GM12878 (cell line): ENCODE measurements at regions not wholly inside any gene's neighbourhood (a gene's known extent, or its start where the extent isn't known, plus 50 kb on each side); places are given as distances from the start of the nearest gene placed in this dataset.

Source experiments
- ATAC-seq: fragments of 200-7000 bp; cut with Tn5 transposase; 3 replicates; pipeline ENCODE4 v1.9.1; 2020; ENCODE audit warnings: mild to moderate bottlenecking, moderate library complexity
- BruUV-seq: library from RNA; stranded (reverse); fragments of 400-500 nt; replicated peaks from 2 replicates; lab custom pipeline; 2021; lab: Mats Ljungman, UMichigan
- CTCF ChIA-PET: fragments of 300-600 bp; sonication (Branson Sonifier 250); formaldehyde crosslinking; extraction: SDS; loops from one replicate; lab custom pipeline; 2021; ENCODE audit warnings: inconsistent platforms; lab: Yijun Ruan, JAX
- POLR2A ChIA-PET: fragments of 350-600 bp; formaldehyde crosslinking; extraction: SDS; loops from one replicate; lab custom pipeline; 2021; ENCODE audit warnings: inconsistent platforms; lab: Charles Lee
- RAD21 ChIA-PET: fragments of 300-600 bp; sonication (Branson Sonifier 250); formaldehyde crosslinking; loops from one replicate; lab custom pipeline; 2023; ENCODE audit warnings: antibody characterized with exemption; ENCODE audit not compliant: unreplicated experiment; lab: Charles Lee
- SMC1A ChIA-PET: fragments of 300-600 bp; sonication (Branson Sonifier 250); formaldehyde crosslinking; loops from one replicate; lab custom pipeline; 2023; ENCODE audit not compliant: unreplicated experiment, uncharacterized antibody; lab: Charles Lee
- DNase-seq: peaks from one replicate; pipeline ENCODE4 v3.0.0-alpha.2; 2011; ENCODE audit warnings: low read depth, low spot score
- FAIRE-seq: peaks from 3 replicates; lab custom pipeline; 2011; peaks lifted over from hg19 to GRCh38; lab: Jason Lieb, UNC
- H2AFZ ChIP-seq: 2 replicates; pipeline ENCODE4 v1.6.0; 2011; ENCODE audit warnings: low read depth, low read length, control low read depth; ENCODE audit not compliant: control insufficient read depth
- H3K27ac ChIP-seq: 2 replicates; pipeline ENCODE4 v1.5.1; 2011; ENCODE audit warnings: control low read depth; ENCODE audit not compliant: control insufficient read depth, insufficient read depth
- H3K27me3 ChIP-seq, 2 experiments: replicated peaks in 1 of 2; 2 replicates each; pipeline versions ENCODE4 v1.6.0 to v1.6.1; 2011; ENCODE audit warnings: low read length in 1 of 2; ENCODE audit not compliant: control insufficient read depth in 2 of 2, insufficient read depth in 2 of 2
- H3K36me3 ChIP-seq, 2 experiments: 2 replicates each; pipeline ENCODE4 v1.5.1; 2011; ENCODE audit warnings: low read length in 1 of 2; ENCODE audit not compliant: control insufficient read depth in 2 of 2, insufficient read depth in 2 of 2
- H3K4me1 ChIP-seq: 2 replicates; pipeline ENCODE4 v1.6.1; 2011; ENCODE audit warnings: mild to moderate bottlenecking, low read length, moderate library complexity, mixed read lengths; ENCODE audit not compliant: control insufficient read depth, insufficient read depth
- H3K4me2 ChIP-seq: 2 replicates; pipeline ENCODE4 v1.6.0; 2011; ENCODE audit warnings: control low read depth; ENCODE audit not compliant: control insufficient read depth, insufficient read depth
- H3K4me3 ChIP-seq: fragments of 200-600 bp; sonication (generic); 2 replicates; pipeline ENCODE4 v1.5.1; 2016
- H3K79me2 ChIP-seq: 2 replicates; pipeline ENCODE4 v1.6.0; 2011; ENCODE audit warnings: low read length; ENCODE audit not compliant: control insufficient read depth, insufficient read depth
- H3K9ac ChIP-seq: 2 replicates; pipeline ENCODE4 v1.8.0; 2011; ENCODE audit warnings: low read length, control low read depth, mixed read lengths; ENCODE audit not compliant: control insufficient read depth, insufficient read depth
- H3K9me3 ChIP-seq: replicated peaks from 3 replicates; pipeline ENCODE4 v1.5.1; 2011; ENCODE audit warnings: mild to moderate bottlenecking, low read length; ENCODE audit not compliant: control insufficient read depth, insufficient read depth
- H4K20me1 ChIP-seq: 2 replicates; pipeline ENCODE4 v1.6.0; 2011; ENCODE audit not compliant: control insufficient read depth, insufficient read depth
- ATF2 ChIP-seq: IDR thresholded peaks from 2 replicates; pipeline ENCODE4 v1.6.1; 2012; ENCODE audit warnings: low read length, inconsistent platforms
- CREM ChIP-seq: IDR thresholded peaks from 2 replicates; pipeline ENCODE4 v1.6.1; 2014; ENCODE audit warnings: antibody characterized with exemption, low read depth
- EGR1 ChIP-seq, 2 experiments: IDR thresholded peaks; 1 replicate in 1 of 2; 2 replicates in 1 of 2; pipeline ENCODE4 v1.6.1; 2011 to 2012; ENCODE audit warnings: low read depth in 2 of 2, low read length in 2 of 2, borderline replicate concordance in 1 of 2, mild to moderate bottlenecking in 1 of 2, moderate library complexity in 1 of 2
- EZH2 ChIP-seq: IDR thresholded peaks from 2 replicates; pipeline ENCODE4 v1.6.1; 2012; ENCODE audit warnings: low read depth, mild to moderate bottlenecking, control low read depth, inconsistent platforms, low read length, borderline replicate concordance; ENCODE audit not compliant: control insufficient read depth
- FOS ChIP-seq: IDR thresholded peaks from 3 replicates; pipeline ENCODE4 v1.6.1; 2011; ENCODE audit warnings: borderline replicate concordance; ENCODE audit not compliant: insufficient read length; ENCODE audit errors: extremely low read depth
- IKZF2 ChIP-seq, 2 experiments: fragments of 450-650 bp; IDR thresholded peaks; 2 replicates each; pipeline ENCODE4 v1.6.1; 2017; ENCODE audit warnings: mild to moderate bottlenecking in 2 of 2, moderate library complexity in 2 of 2
- IRF3 ChIP-seq: fragments of 450-650 bp; IDR thresholded peaks from 2 replicates; pipeline ENCODE4 v1.6.1; 2014; ENCODE audit warnings: mild to moderate bottlenecking
- KAT2A ChIP-seq: conservative IDR thresholded peaks from 2 replicates; pipeline ENCODE4 v1.6.1; 2011; ENCODE audit warnings: low read depth, low read length; ENCODE audit not compliant: control insufficient read depth
- MAX ChIP-seq: IDR thresholded peaks from 2 replicates; pipeline ENCODE4 v1.6.1; 2012; ENCODE audit warnings: low read depth, low read length, improper control_type of control experiment
- MYC ChIP-seq: IDR thresholded peaks from 2 replicates; pipeline ENCODE4 v1.6.1; 2011; ENCODE audit warnings: mild to moderate bottlenecking, low read length, moderate library complexity, inconsistent platforms; ENCODE audit not compliant: insufficient read depth, insufficient replicate concordance, insufficient read length, severe bottlenecking
- NR2F1 ChIP-seq: fragments of 450-650 bp; conservative IDR thresholded peaks from 2 replicates; pipeline ENCODE4 v1.6.1; 2017; ENCODE audit warnings: mild to moderate bottlenecking
- PKNOX1 ChIP-seq: fragments of 450-650 bp; IDR thresholded peaks from 2 replicates; pipeline ENCODE4 v1.6.1; 2016; ENCODE audit warnings: mild to moderate bottlenecking
- POU2F2 ChIP-seq: IDR thresholded peaks from 3 replicates; pipeline ENCODE4 v1.6.1; 2011; ENCODE audit warnings: low read depth, mild to moderate bottlenecking, low read length, borderline replicate concordance
- TCF3 ChIP-seq: IDR thresholded peaks from 2 replicates; pipeline ENCODE4 v1.6.1; 2012; ENCODE audit warnings: low read depth, mild to moderate bottlenecking, low read length, borderline replicate concordance; ENCODE audit not compliant: insufficient read depth
- ZSCAN29 ChIP-seq: fragments of 450-650 bp; IDR thresholded peaks from 2 replicates; pipeline ENCODE4 v1.6.1; 2017; ENCODE audit warnings: mild to moderate bottlenecking, moderate library complexity
- ZZZ3 ChIP-seq: IDR thresholded peaks from 2 replicates; pipeline ENCODE4 v1.6.1; 2011; ENCODE audit warnings: low read depth; ENCODE audit not compliant: control insufficient read depth, insufficient read length
- WGBS: methylation state at CpG from one replicate; pipeline ENCODE4 v1.1.6; 2016; ENCODE audit warnings: low lambda C conversion rate; ENCODE audit not compliant: insufficient replicate concordance, insufficient coverage; ENCODE audit errors: missing lambda C conversion rate; 5-methylcytosine and 5-hydroxymethylcytosine counted together
- in situ Hi-C: fragments of 300-500 bp; cut with MboI; formaldehyde crosslinking; loops from 9 replicates; pipeline ENCODE4 v1.14.3; 2018; ENCODE audit warnings: mixed read lengths
- intact Hi-C: fragments of 100-400 bp; cut with micrococcal nuclease; formaldehyde crosslinking; loops from one replicate; pipeline ENCODE4 v1.14.2; 2022; ENCODE audit not compliant: unreplicated experiment

- Histone ChIP-seq H2AFZ (no peak overlapping the region), H3K4me3 (no peak overlapping the region), H3K4me1 (no peaks in the 10 kb centered on the region), H3K79me2 (no peaks in the 10 kb centered on the region), H4K20me1 (no peaks in the 10 kb centered on the region), H3K9ac (no peak overlapping the region), H3K9me3 (no peaks in the 10 kb centered on the region), H3K27me3 (no peaks in the 10 kb centered on the region), H3K4me2 (no peak overlapping the region), H3K27ac (no peak overlapping the region), H3K36me3 (no peaks in the 10 kb centered on the region)
- ATAC-seq: no peak
- ChIA-PET SMC1A (interaction anchor here (1.0 kb wide), 1 partner anchor 105 kb away, joined by 3 read pairs; no protein-coding TSS in a partner anchor), CTCF (no interaction called here), POLR2A (no interaction called here), RAD21 (no interaction called here)
- 7% methylated on average over 2 of the region's 2 CpGs for WGBS
- BruUV-seq: no TSS peak
- no peak for TF ChIP-seq ATF2
- TF ChIP-seq IKZF2 (IDR thresholded peaks at IDR 0.05): no peak
- TF ChIP-seq ZSCAN29: no peak
- no peak for TF ChIP-seq MAX
- no peak for TF ChIP-seq IRF3
- no peak for TF ChIP-seq TCF3
- TF ChIP-seq POU2F2: no peak
- no peak for TF ChIP-seq EGR1 (IDR thresholded peaks at IDR 0.05; ENCODE audit: borderline replicate concordance in 1 of 2, low read depth in 2 of 2, low read length in 2 of 2)
- TF ChIP-seq PKNOX1: no peak
- no peak for TF ChIP-seq ZZZ3
- TF ChIP-seq NR2F1: no peak
- no peak for TF ChIP-seq EZH2
- TF ChIP-seq CREM: no peak
- no peak for TF ChIP-seq KAT2A
- no peak for TF ChIP-seq MYC
- TF ChIP-seq FOS: no peak
- no peak for DNase-seq
- no peak for FAIRE-seq
- in situ Hi-C loops: no loop called here
- intact Hi-C loops: no loop called here
These were observed 246.6 kb upstream of the LRFN5 start for GRCh38 chr14:41360126-41360525.
